Glomerular visceral epithelial cell (primary cell): ENCODE measurements at regions not wholly inside any gene's neighbourhood (a gene's known extent, or its start where the extent isn't known, plus 50 kb on each side); places are given as distances from the start of the nearest gene placed in this dataset.

Experiments used
- DNase-seq: peaks from one replicate; pipeline ENCODE4 v3.0.0-alpha.2; 2016; ENCODE audit errors: extremely low spot score

GRCh38 chr6:122524056-122524455, 52.4 kb upstream of the SERINC1 start:
- no peak for DNase-seq

DNA sequence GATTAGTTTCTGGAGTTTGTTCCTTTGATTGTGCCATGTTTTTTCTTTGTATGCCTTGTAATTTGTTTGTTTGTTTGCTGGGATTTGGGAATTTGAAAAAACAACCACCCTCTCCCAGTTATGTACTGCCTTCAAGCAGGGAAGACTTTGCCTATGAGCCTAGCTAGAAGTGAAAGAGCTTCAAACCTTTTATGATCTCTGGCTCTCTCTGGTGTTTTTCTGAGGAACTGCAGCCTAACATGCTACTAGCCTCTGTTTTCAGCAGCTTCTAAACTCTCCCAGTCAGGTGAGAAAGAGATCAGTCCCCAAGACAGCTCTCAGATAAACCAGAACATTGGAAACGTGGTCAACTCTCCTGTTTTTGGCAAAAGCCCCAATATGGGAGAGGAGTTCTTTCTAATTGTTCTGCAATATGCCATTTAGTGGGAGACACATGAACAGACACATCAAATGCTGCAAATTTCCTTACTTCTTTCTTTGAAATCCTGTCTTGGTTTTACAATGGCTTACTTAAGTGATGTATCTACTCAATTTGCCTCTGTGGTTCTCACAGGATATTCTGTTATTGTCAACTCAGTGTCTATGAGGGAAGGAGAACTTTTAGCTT, 58.9 kb upstream of the SERINC1 start:
- DNase-seq, result peak; percentile 69

- DNase-seq, result no peak
Observed at GRCh38 chr6:122548281-122548680, 61.9 kb upstream of the PKIB start.

DNA sequence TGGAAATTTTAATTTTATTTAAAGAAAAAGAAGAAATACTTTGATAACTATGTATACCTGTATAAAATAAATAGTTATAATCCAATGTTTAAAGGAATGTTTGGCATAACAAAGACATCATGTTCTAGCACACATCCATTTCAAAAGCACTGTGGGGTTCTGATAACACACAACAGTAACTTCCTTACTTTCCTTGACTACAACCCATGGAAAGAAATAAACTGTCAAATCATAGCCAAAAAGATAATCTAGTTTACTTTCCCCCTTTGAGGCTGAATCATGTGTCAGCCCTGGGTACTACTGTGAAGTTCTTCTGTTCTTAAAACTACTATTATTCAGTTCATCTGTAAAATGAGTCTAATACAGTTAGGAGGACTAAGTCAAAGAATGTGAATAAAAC, 61.4 kb upstream of the PKIB start:
- no peak for DNase-seq

- no peak for DNase-seq
Observed at GRCh38 chr6:122553697-122554096, 56.5 kb upstream of the PKIB start.

GRCh38 chr6:122555561-122555960, 54.6 kb upstream of the PKIB start:
- DNase-seq, result no peak

DNA sequence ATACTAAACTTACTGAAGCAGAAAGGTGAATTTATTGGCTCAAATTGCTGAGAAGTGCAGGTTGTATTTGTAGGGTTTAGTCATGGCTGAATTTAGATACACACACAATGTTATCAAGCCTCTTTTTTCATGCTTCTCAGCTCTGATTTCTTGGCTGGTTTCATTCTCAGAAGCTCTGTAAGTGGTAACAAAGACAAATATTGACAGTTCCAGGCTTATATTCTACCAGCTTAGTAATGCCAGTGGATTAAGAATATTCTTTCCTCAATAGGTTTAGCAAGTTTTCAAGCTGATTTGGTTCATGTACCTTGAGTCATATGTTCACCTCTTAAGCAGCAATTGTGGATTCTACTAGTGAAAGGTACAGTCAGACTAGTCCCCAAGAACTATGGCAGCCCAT, 52.1 kb upstream of the PKIB start:
- no peak for DNase-seq
